IMR-90 (cell line): ENCODE measurements at regions not wholly inside any gene's neighbourhood (a gene's known extent, or its start where the extent isn't known, plus 50 kb on each side); places are given as distances from the start of the nearest gene placed in this dataset.

Source experiments
- ATAC-seq: fragments of 200-7000 bp; cut with Tn5 transposase; 2 replicates; pipeline ENCODE4 v1.9.1; 2020; ENCODE audit warnings: low read depth, mild to moderate bottlenecking, moderate library complexity
- BruUV-seq: library from RNA; stranded (reverse); fragments of 400-500 nt; replicated peaks from 2 replicates; lab custom pipeline; 2021; lab: Mats Ljungman, UMichigan
- CTCF ChIA-PET: fragments of 300-600 bp; formaldehyde crosslinking; extraction: SDS; loops from one replicate; lab custom pipeline; 2021; ENCODE audit warnings: antibody characterized with exemption; lab: Yijun Ruan, JAX
- POLR2A ChIA-PET: fragments of 300-600 bp; sonication (Branson Sonifier 250); formaldehyde crosslinking; loops from one replicate; lab custom pipeline; 2022; ENCODE audit warnings: antibody characterized with exemption; ENCODE audit not compliant: unreplicated experiment; lab: Charles Lee
- DNase-seq: peaks from one replicate; pipeline ENCODE4 v3.0.0; 2013
- H2AFZ ChIP-seq: replicated peaks from 2 replicates; pipeline ENCODE3; 2013; ENCODE audit warnings: low read length, mild to moderate bottlenecking; ENCODE audit not compliant: poor library complexity
- H2AK5ac ChIP-seq: 2 replicates; pipeline ENCODE4 v1.6.1; 2013; ENCODE audit warnings: low read depth, low read length, inconsistent platforms
- H2AK9ac ChIP-seq: replicated peaks from 2 replicates; pipeline ENCODE3; 2013; ENCODE audit warnings: mild to moderate bottlenecking, low read depth, low read length, moderate library complexity; ENCODE audit not compliant: poor library complexity
- H2BK120ac ChIP-seq: 2 replicates; pipeline ENCODE4 v1.6.1; 2013; ENCODE audit warnings: low read depth, low read length, inconsistent platforms
- H2BK15ac ChIP-seq: 3 replicates; pipeline ENCODE4 v1.6.1; 2013; ENCODE audit warnings: low read depth, low read length, inconsistent platforms
- H2BK20ac ChIP-seq: 2 replicates; pipeline ENCODE4 v1.6.1; 2013; ENCODE audit warnings: low read depth, mild to moderate bottlenecking, inconsistent platforms, low read length, moderate library complexity
- H2BK5ac ChIP-seq: 2 replicates; pipeline ENCODE4 v1.6.1; 2013; ENCODE audit warnings: mild to moderate bottlenecking, low read depth, low read length, inconsistent platforms; ENCODE audit not compliant: poor library complexity, severe bottlenecking
- H3K14ac ChIP-seq: replicated peaks from 2 replicates; pipeline ENCODE4 v1.6.1; 2013; ENCODE audit warnings: low read depth, low read length, inconsistent platforms
- H3K18ac ChIP-seq: 2 replicates; pipeline ENCODE4 v1.6.1; 2013; ENCODE audit warnings: low read depth, low read length, control low read depth
- H3K23ac ChIP-seq: 2 replicates; pipeline ENCODE4 v1.6.1; 2013; ENCODE audit warnings: low read depth, low read length, inconsistent platforms
- H3K27ac ChIP-seq: 2 replicates; pipeline ENCODE4 v1.5.1; 2013; ENCODE audit warnings: mild to moderate bottlenecking, control low read depth, low read length; ENCODE audit not compliant: insufficient read depth
- H3K27me3 ChIP-seq: 2 replicates; pipeline ENCODE4 v1.6.1; 2013; ENCODE audit warnings: low read length; ENCODE audit not compliant: control insufficient read depth, insufficient read depth
- H3K36me3 ChIP-seq: 2 replicates; pipeline ENCODE4 v1.6.1; 2013; ENCODE audit warnings: low read length, mixed read lengths; ENCODE audit not compliant: control insufficient read depth, insufficient read depth
- H3K4ac ChIP-seq: 2 replicates; pipeline ENCODE4 v1.6.1; 2013; ENCODE audit warnings: low read depth, low read length, inconsistent platforms
- H3K4me1 ChIP-seq: 2 replicates; pipeline ENCODE4 v1.6.1; 2013; ENCODE audit warnings: low read length, mixed read lengths; ENCODE audit not compliant: control insufficient read depth, insufficient read depth
- H3K4me2 ChIP-seq: 2 replicates; pipeline ENCODE4 v1.6.1; 2013; ENCODE audit warnings: low read depth, mild to moderate bottlenecking, control low read depth, low read length, moderate library complexity
- H3K4me3 ChIP-seq: 2 replicates; pipeline ENCODE4 v1.5.1; 2013; ENCODE audit warnings: low read depth, mild to moderate bottlenecking, control low read depth, low read length, moderate library complexity; ENCODE audit not compliant: insufficient read depth
- H3K56ac ChIP-seq: 2 replicates; pipeline ENCODE4 v1.6.1; 2013; ENCODE audit warnings: low read length, inconsistent platforms; ENCODE audit not compliant: insufficient read depth; ENCODE audit errors: extremely low read depth
- H3K79me1 ChIP-seq, 2 experiments: 2 replicates each; pipeline ENCODE4 v1.6.1; 2013; ENCODE audit warnings: low read length in 2 of 2, inconsistent platforms in 1 of 2, low read depth in 1 of 2
- H3K9ac ChIP-seq: 2 replicates; pipeline ENCODE4 v1.6.1; 2013; ENCODE audit warnings: low read depth, low read length, control low read depth
- H3K9me1 ChIP-seq: 2 replicates; pipeline ENCODE4 v1.6.1; 2013; ENCODE audit warnings: low read length, inconsistent platforms; ENCODE audit not compliant: insufficient read depth
- H3K9me3 ChIP-seq: 2 replicates; pipeline ENCODE4 v1.6.1; 2013; ENCODE audit warnings: low read length; ENCODE audit not compliant: control insufficient read depth, insufficient read depth
- H4K20me1 ChIP-seq: 2 replicates; pipeline ENCODE4 v1.6.1; 2013; ENCODE audit warnings: low read length, inconsistent platforms; ENCODE audit not compliant: insufficient read depth
- H4K5ac ChIP-seq: 2 replicates; pipeline ENCODE4 v1.6.1; 2013; ENCODE audit warnings: mild to moderate bottlenecking, low read depth, low read length, control low read depth
- H4K8ac ChIP-seq, 2 experiments: 2 replicates each; pipeline ENCODE4 v1.6.1; 2013; ENCODE audit warnings: low read depth in 2 of 2, low read length in 2 of 2, control low read depth in 1 of 2, inconsistent platforms in 1 of 2
- H4K91ac ChIP-seq: 2 replicates; pipeline ENCODE4 v1.6.1; 2013; ENCODE audit warnings: low read depth, low read length, inconsistent platforms; ENCODE audit not compliant: insufficient read depth
- BHLHE40 ChIP-seq: fragments of 150-350 bp; IDR thresholded peaks from 2 replicates; pipeline ENCODE4 v1.6.1; 2016; ENCODE audit warnings: mild to moderate bottlenecking, low read depth, low read length
- CHD1 ChIP-seq: IDR thresholded peaks from 2 replicates; pipeline ENCODE4 v1.6.1; 2012; ENCODE audit warnings: low read depth, low read length, improper control_type of control experiment
- MAZ ChIP-seq: IDR thresholded peaks from 2 replicates; pipeline ENCODE4 v1.6.1; 2012; ENCODE audit warnings: low read depth, mild to moderate bottlenecking, low read length, improper control_type of control experiment, moderate library complexity, borderline replicate concordance
- POLR2A ChIP-seq: IDR thresholded peaks from 2 replicates; pipeline ENCODE4 v1.6.1; 2012; ENCODE audit warnings: mild to moderate bottlenecking, low read depth, low read length
- RAD21 ChIP-seq: IDR thresholded peaks from 2 replicates; pipeline ENCODE4 v1.6.1; 2012; ENCODE audit warnings: low read length, improper control_type of control experiment
- RFX5 ChIP-seq: IDR thresholded peaks from 2 replicates; pipeline ENCODE4 v1.8.0; 2012; ENCODE audit warnings: low read depth, mild to moderate bottlenecking, low read length, moderate library complexity
- WGBS, 2 experiments: methylation state at CpG; one replicate each; pipeline versions ENCODE4 v1.1.5 to v1.1.7; 2013; ENCODE audit warnings: missing lambda C conversion rate in 2 of 2; ENCODE audit not compliant: insufficient read length in 1 of 2; ENCODE audit errors: extremely low coverage in 2 of 2; 5-methylcytosine and 5-hydroxymethylcytosine counted together
- dilution Hi-C: fragments of 300-500 bp; cut with HindIII; formaldehyde crosslinking; loops from one replicate; pipeline ENCODE4 v1.14.3; 2018; ENCODE audit warnings: low sequenced_read_pairs; ENCODE audit not compliant: unreplicated experiment
- in situ Hi-C: fragments of 300-500 bp; cut with MboI; formaldehyde crosslinking; loops from 3 replicates; pipeline ENCODE4 v1.14.3; 2019; ENCODE audit warnings: low sequenced_read_pairs, inconsistent platforms, mixed read lengths
- intact Hi-C: fragments of 100-400 bp; cut with micrococcal nuclease; formaldehyde crosslinking; loops from 2 replicates; pipeline ENCODE4 v1.10.0; 2022
- TF ChIP-seq, protein P1 (sequence below): fragments of 150-350 bp; IDR thresholded peaks from 2 replicates; pipeline ENCODE4 v1.6.1; 2016; ENCODE audit warnings: low read depth, mild to moderate bottlenecking, low read length, moderate library complexity, borderline replicate concordance

DNA sequence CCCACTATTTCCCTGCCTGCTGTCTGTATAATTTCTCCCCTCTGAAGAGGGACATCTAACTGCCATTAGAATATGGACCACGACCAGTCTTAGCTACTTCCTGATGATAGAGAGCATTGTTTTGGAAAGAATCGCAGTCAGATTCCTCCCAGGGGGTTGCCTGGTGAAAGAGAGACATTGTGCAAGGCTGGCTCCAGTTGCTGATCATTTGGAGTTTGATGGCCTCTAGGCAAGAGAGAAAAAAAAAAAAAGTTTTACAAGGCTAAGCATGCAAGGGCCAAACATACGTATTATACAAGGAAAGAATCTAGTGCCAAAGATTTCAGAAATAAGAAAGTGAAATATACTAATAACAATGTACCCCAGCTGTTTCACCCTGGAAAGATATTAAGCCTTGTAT, 182.2 kb downstream of the CMPK2 start:
- DNase-seq: no peak
- no peak overlapping the region for H3K4ac ChIP-seq

More for the DNA sequence above, 182.2 kb downstream of the CMPK2 start:
- H3K27ac ChIP-seq: no peak overlapping the region
- in situ Hi-C loops (no loop called here), intact Hi-C loops (no loop called here), dilution Hi-C loops (no loop called here)
- no peak overlapping the region for H2AK9ac ChIP-seq
- H3K27me3 ChIP-seq: no peaks in the 10 kb centered on the region
- no peaks in the 10 kb centered on the region for H3K9me1 ChIP-seq
- H3K4me3 ChIP-seq: no peak overlapping the region
- no peak overlapping the region for H3K23ac ChIP-seq
- H2AFZ ChIP-seq: no peak overlapping the region
- H4K5ac ChIP-seq: no peak overlapping the region
- no peak overlapping the region for H2BK5ac ChIP-seq
- no peak overlapping the region for H2BK15ac ChIP-seq
- no peak overlapping the region for H2BK120ac ChIP-seq
- no peaks in the 10 kb centered on the region for H3K36me3 ChIP-seq
- no peaks in the 10 kb centered on the region for H3K4me1 ChIP-seq
- no peak overlapping the region for H3K18ac ChIP-seq
- WGBS, 2 experiments: no CpG with 5 or more reads among the region's 3 CpGs
- no peak overlapping the region for H3K14ac ChIP-seq
- no peak overlapping the region for H3K56ac ChIP-seq
- TF ChIP-seq RFX5 (no peak), MAZ (no peak), POLR2A (no peak), BHLHE40 (no peak), RAD21 (no peak), CHD1 (no peak)
- TF ChIP-seq, protein P1, sequence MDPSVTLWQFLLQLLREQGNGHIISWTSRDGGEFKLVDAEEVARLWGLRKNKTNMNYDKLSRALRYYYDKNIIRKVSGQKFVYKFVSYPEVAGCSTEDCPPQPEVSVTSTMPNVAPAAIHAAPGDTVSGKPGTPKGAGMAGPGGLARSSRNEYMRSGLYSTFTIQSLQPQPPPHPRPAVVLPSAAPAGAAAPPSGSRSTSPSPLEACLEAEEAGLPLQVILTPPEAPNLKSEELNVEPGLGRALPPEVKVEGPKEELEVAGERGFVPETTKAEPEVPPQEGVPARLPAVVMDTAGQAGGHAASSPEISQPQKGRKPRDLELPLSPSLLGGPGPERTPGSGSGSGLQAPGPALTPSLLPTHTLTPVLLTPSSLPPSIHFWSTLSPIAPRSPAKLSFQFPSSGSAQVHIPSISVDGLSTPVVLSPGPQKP: no peak
- no TSS peak for BruUV-seq
- H2BK20ac ChIP-seq: no peak overlapping the region
- no peaks in the 10 kb centered on the region for H4K20me1 ChIP-seq
- H4K8ac ChIP-seq: no peak overlapping the region
- H3K9me3 ChIP-seq: 0 out of 2 replicates have a peak, but pooled peaks cover 2% of the 10 kb centered on the region
- no peak overlapping the region for H3K4me2 ChIP-seq
- no peak overlapping the region for H2AK5ac ChIP-seq
- ChIA-PET CTCF (no interaction called here), POLR2A (no interaction called here)
- no peak overlapping the region for H4K91ac ChIP-seq
- no peak overlapping the region for H3K9ac ChIP-seq
- no peak for ATAC-seq
- H3K79me1 ChIP-seq: no peaks in the 10 kb centered on the region
